Breast epithelium (tissue), 3 donors: ENCODE measurements at regions not wholly inside any gene's neighbourhood (a gene's known extent, or its start where the extent isn't known, plus 50 kb on each side); places are given as distances from the start of the nearest gene placed in this dataset.

Experiments
- CTCF ChIP-seq, 3 donors: fragments of 450-650 bp; IDR thresholded peaks; one replicate each; pipeline ENCODE4 v1.5.1; 2016 to 2017; ENCODE audit warnings: antibody characterized with exemption in 3 of 3, mild to moderate bottlenecking in 3 of 3, moderate library complexity in 3 of 3
- POLR2A ChIP-seq: fragments of 450-650 bp; IDR thresholded peaks from one replicate; pipeline ENCODE4 v1.6.1; 2016; ENCODE audit warnings: antibody characterized with exemption, mild to moderate bottlenecking, moderate library complexity
- POLR2AphosphoS5 ChIP-seq, 3 donors: sonication (generic); formaldehyde crosslinking; IDR thresholded peaks; one replicate each; pipeline ENCODE4 v1.6.1; 2017; ENCODE audit warnings: antibody characterized with exemption in 3 of 3

GRCh38 chr9:115171921-115172388, 54.0 kb upstream of the TNC start:
- TF ChIP-seq POLR2A = no peak
- TF ChIP-seq CTCF (IDR thresholded peaks at IDR 0.05) = no peak
- TF ChIP-seq POLR2AphosphoS5 (IDR thresholded peaks at IDR 0.05) = no peak
